K562 (cell line): ENCODE measurements at regions not wholly inside any gene's neighbourhood (a gene's known extent, or its start where the extent isn't known, plus 50 kb on each side); places are given as distances from the start of the nearest gene placed in this dataset.

Experiments used
- ATAC-seq: fragments of 200-7000 bp; cut with Tn5 transposase; 3 replicates; pipeline ENCODE4 v1.9.1; 2020; ENCODE audit warnings: moderate library complexity
- BruUV-seq: library from RNA; stranded (reverse); fragments of 400-500 nt; replicated peaks from 2 replicates; lab custom pipeline; 2021; lab: Mats Ljungman, UMichigan
- CTCF ChIA-PET: fragments of 300-600 bp; formaldehyde crosslinking; extraction: SDS; loops from one replicate; lab custom pipeline; 2021; ENCODE audit warnings: low intra/inter-chr PET ratio; lab: Yijun Ruan, JAX
- POLR2A ChIA-PET: fragments of 300-600, 350-650 bp; sonication (Branson Sonifier 250); formaldehyde crosslinking; extraction: SDS; loops from one replicate; lab custom pipeline; 2021; ENCODE audit warnings: antibody characterized with exemption, inconsistent platforms; lab: Yijun Ruan, JAX
- DNase-seq, 4 experiments: peaks; one replicate each; pipeline versions ENCODE4 v3.0.0 to v3.0.0-alpha.2; 2011 to 2018; ENCODE audit warnings: low spot score in 3 of 4, mixed read lengths in 3 of 4; ENCODE audit errors: extremely low read depth in 1 of 4
- FAIRE-seq: peaks from 2 replicates; lab custom pipeline; 2011; peaks lifted over from hg19 to GRCh38; lab: Jason Lieb, UNC
- H2AFZ ChIP-seq: 2 replicates; pipeline ENCODE4 v1.6.0; 2011; ENCODE audit warnings: low read depth, low read length, control low read depth, inconsistent platforms
- H3K27ac ChIP-seq: fragments of 200-600 bp; 3 replicates; pipeline ENCODE4 v1.8.0; 2011; ENCODE audit warnings: low read depth, mild to moderate bottlenecking, control low read depth, inconsistent platforms, low read length, moderate library complexity, mixed read lengths; ENCODE audit errors: extremely low read depth
- H3K27me3 ChIP-seq, 2 experiments: fragments of 300-600 bp in 1 of 2; 2 replicates in 1 of 2; 3 replicates in 1 of 2; pipeline versions ENCODE4 v1.6.0 to v1.8.0; 2011; ENCODE audit warnings: inconsistent platforms in 2 of 2, low read length in 2 of 2, mild to moderate bottlenecking in 1 of 2, mixed read lengths in 1 of 2, moderate library complexity in 1 of 2; ENCODE audit not compliant: control insufficient read depth in 2 of 2, insufficient read depth in 2 of 2
- H3K36me3 ChIP-seq: fragments of 300-600 bp; 3 replicates; pipeline ENCODE4 v1.8.0; 2011; ENCODE audit warnings: mild to moderate bottlenecking, low read length, inconsistent platforms; ENCODE audit not compliant: control insufficient read depth, insufficient read depth
- H3K4me1 ChIP-seq, 2 experiments: fragments of 200-600 bp in 1 of 2; replicated peaks in 1 of 2; 2 replicates in 1 of 2; 3 replicates in 1 of 2; pipeline versions ENCODE4 v1.5.1 to v1.8.0; 2011; ENCODE audit warnings: inconsistent platforms in 2 of 2, low read length in 2 of 2, mild to moderate bottlenecking in 1 of 2, mixed read lengths in 1 of 2, moderate library complexity in 1 of 2; ENCODE audit not compliant: control insufficient read depth in 2 of 2, insufficient read depth in 2 of 2
- H3K4me2 ChIP-seq: 2 replicates; pipeline ENCODE4 v1.6.1; 2011; ENCODE audit warnings: low read length, control low read depth, inconsistent platforms, mixed read lengths; ENCODE audit not compliant: insufficient read depth
- H3K4me3 ChIP-seq: fragments of 200-600 bp; sonication (generic), shearing (Covaris generic); 2 replicates; pipeline ENCODE4 v1.5.1; 2016; ENCODE audit warnings: control low read depth, inconsistent platforms
- H3K79me2 ChIP-seq: fragments of 200-600 bp; 3 replicates; pipeline ENCODE4 v1.8.0; 2011; ENCODE audit warnings: low read length, inconsistent platforms; ENCODE audit not compliant: control insufficient read depth, insufficient read depth
- H3K9ac ChIP-seq, 2 experiments: 2 replicates each; pipeline versions ENCODE4 v1.6.0 to v1.6.1; 2011; ENCODE audit warnings: low read depth in 2 of 2, low read length in 2 of 2, control low read depth in 1 of 2, inconsistent platforms in 1 of 2, mild to moderate bottlenecking in 1 of 2, mixed read lengths in 1 of 2; ENCODE audit not compliant: insufficient read depth in 1 of 2
- H3K9me1 ChIP-seq: one replicate; pipeline ENCODE4 v1.6.0; 2011; ENCODE audit warnings: inconsistent platforms, mild to moderate bottlenecking, low read length, moderate library complexity; ENCODE audit not compliant: control insufficient read depth, insufficient read depth
- H3K9me3 ChIP-seq: replicated peaks from 2 replicates; pipeline ENCODE4 v1.5.1; 2011; ENCODE audit warnings: low read depth, low read length, inconsistent platforms; ENCODE audit not compliant: control insufficient read depth, insufficient read depth
- H4K20me1 ChIP-seq: replicated peaks from 2 replicates; pipeline ENCODE4 v1.6.1; 2011; ENCODE audit warnings: low read length, inconsistent platforms, mixed read lengths; ENCODE audit not compliant: control insufficient read depth, insufficient read depth
- CBX5 ChIP-seq: IDR thresholded peaks from 2 replicates; pipeline ENCODE4 v1.6.1; 2014; ENCODE audit warnings: low read depth, borderline replicate concordance
- GTF3C2 ChIP-seq: IDR thresholded peaks from 3 replicates; pipeline ENCODE4 v1.6.1; 2011; ENCODE audit warnings: borderline replicate concordance, mild to moderate bottlenecking, moderate library complexity; ENCODE audit not compliant: insufficient read length; ENCODE audit errors: extremely low read depth
- HLTF ChIP-seq: fragments of 450-650 bp; IDR thresholded peaks from 2 replicates; pipeline ENCODE4 v1.6.1; 2016
- ILK ChIP-seq: fragments of 450-650 bp; IDR thresholded peaks from 2 replicates; pipeline ENCODE4 v1.6.1; 2016; ENCODE audit warnings: missing genetic modification characterization, low read depth, mild to moderate bottlenecking, missing compliant biosample characterization, moderate library complexity, borderline replicate concordance
- IRF1 ChIP-seq: sonication (generic); formaldehyde crosslinking; IDR thresholded peaks from 2 replicates; pipeline ENCODE4 v1.8.0; 2022; ENCODE audit warnings: missing genetic modification reagents, mild to moderate bottlenecking, borderline replicate concordance
- PPARD ChIP-seq: fragments of 250-450 bp; sonication (Bioruptor Pico); IDR thresholded peaks from 2 replicates; pipeline ENCODE4 v1.8.0; 2022; ENCODE audit warnings: inconsistent platforms, mild to moderate bottlenecking, moderate library complexity
- RAD51 ChIP-seq: fragments of 450-650 bp; IDR thresholded peaks from 2 replicates; pipeline ENCODE4 v1.7.1; 2016; ENCODE audit warnings: low read depth, mild to moderate bottlenecking, borderline replicate concordance
- THRA ChIP-seq: fragments of 450-650 bp; IDR thresholded peaks from 2 replicates; pipeline ENCODE4 v1.6.1; 2017; ENCODE audit warnings: mild to moderate bottlenecking, moderate library complexity
- TSC22D4 ChIP-seq: fragments of 450-650 bp; IDR thresholded peaks from 2 replicates; pipeline ENCODE4 v1.6.1; 2016; ENCODE audit warnings: missing genetic modification characterization, missing biosample characterization, control low read depth
- XRCC4 ChIP-seq: IDR thresholded peaks from one replicate; pipeline ENCODE4 v1.6.1; 2011; ENCODE audit not compliant: insufficient read depth, insufficient read length; ENCODE audit errors: extremely low read depth
- ZEB2 ChIP-seq: fragments of 450-650 bp; IDR thresholded peaks from 2 replicates; pipeline ENCODE4 v1.6.1; 2016
- ZNF184 ChIP-seq: sonication (generic); formaldehyde crosslinking; IDR thresholded peaks from 2 replicates; pipeline ENCODE4 v1.5.0; 2020; ENCODE audit warnings: missing genetic modification reagents
- ZNF212 ChIP-seq: fragments of 450-650 bp; formaldehyde crosslinking; IDR thresholded peaks from 2 replicates; pipeline ENCODE4 v1.4.0; 2020; ENCODE audit warnings: mild to moderate bottlenecking
- ZNF23 ChIP-seq: fragments of 250-450 bp; sonication (Bioruptor Pico); IDR thresholded peaks from 2 replicates; pipeline ENCODE4 v1.4.0; 2020; ENCODE audit warnings: mild to moderate bottlenecking
- WGBS: fragments of 100-300 bp; shearing (Covaris generic); methylation state at CpG from one replicate; pipeline ENCODE4 v1.1.6; 2016; ENCODE audit warnings: low coverage, mixed read lengths; ENCODE audit not compliant: insufficient coverage; ENCODE audit errors: missing lambda C conversion rate; 5-methylcytosine and 5-hydroxymethylcytosine counted together
- in situ Hi-C: fragments of 300-500 bp; cut with MboI; formaldehyde crosslinking; loops from 4 replicates; pipeline ENCODE4 v1.15.0; 2018; ENCODE audit warnings: inconsistent platforms, mixed read lengths
- intact Hi-C: fragments of 100-400 bp; cut with micrococcal nuclease; formaldehyde crosslinking; loops from 2 replicates; pipeline ENCODE4 v1.14.2; 2022

GRCh38 chr7:25321424-25321823, 93.1 kb upstream of the NPVF start (continued):
- no peak for TF ChIP-seq CBX5
- TF ChIP-seq ZNF212 (CRISPR knock-in tag), result no peak
- no peak for TF ChIP-seq HLTF
- no peak for TF ChIP-seq XRCC4
- TF ChIP-seq ILK (tag), result no peak
- no peak for TF ChIP-seq PPARD
- TF ChIP-seq IRF1 (CRISPR knock-in tag), result no peak
- TF ChIP-seq ZNF184 (CRISPR knock-in tag), result no peak
- TF ChIP-seq TSC22D4 (tag), result no peak
- no peak for TF ChIP-seq ZEB2
- TF ChIP-seq THRA, result no peak

GRCh38 chr7:25322473-25322872, 94.2 kb upstream of the NPVF start:
- Histone ChIP-seq H3K9me3 (no peaks in the 10 kb centered on the region), H3K9ac (no peak overlapping the region), H3K36me3 (no peaks in the 10 kb centered on the region), H3K4me2 (no peak overlapping the region), H2AFZ (no peak overlapping the region), H4K20me1 (no peaks in the 10 kb centered on the region), H3K9me1 (no peaks in the 10 kb centered on the region), H3K27me3 (peaks cover 11 to 24% of the 10 kb centered on the region in 2 experiments), H3K27ac (no peak overlapping the region), H3K79me2 (no peaks in the 10 kb centered on the region), H3K4me3 (no peak overlapping the region), H3K4me1 (no peaks in the 10 kb centered on the region)
- POLR2A ChIA-PET, result interaction anchor here (1.1 kb wide), 1 partner anchor 9 kb away, joined by 3 read pairs; no protein-coding TSS in a partner anchor
- CTCF ChIA-PET, result no interaction called here
- intact Hi-C loops (no loop called here), in situ Hi-C loops (no loop called here)
- ATAC-seq (no peak), FAIRE-seq (no peak), DNase-seq (no peak)
- no peak for TF ChIP-seq GTF3C2
- no peak for TF ChIP-seq ZNF23
- no peak for TF ChIP-seq RAD51
- BruUV-seq, result no TSS peak
- 0% methylated on average over 3 of the region's 3 CpGs for WGBS
